MG63 (cell line): ENCODE measurements at regions not wholly inside any gene's neighbourhood (a gene's known extent, or its start where the extent isn't known, plus 50 kb on each side); places are given as distances from the start of the nearest gene placed in this dataset.

Source experiments
- DNase-seq: peaks from one replicate; pipeline ENCODE4 v3.0.0-alpha.2; 2020
- H3K27me3 ChIP-seq: fragments of 250-450 bp; sonication (Bioruptor Pico); 2 replicates; pipeline ENCODE4 v1.5.1; 2020; ENCODE audit warnings: mild to moderate bottlenecking, moderate library complexity
- H3K36me3 ChIP-seq: fragments of 250-450 bp; sonication (Bioruptor Pico); 2 replicates; pipeline ENCODE4 v1.5.1; 2020; ENCODE audit warnings: mild to moderate bottlenecking, moderate library complexity
- H3K4me3 ChIP-seq: fragments of 250-450 bp; sonication (Bioruptor Pico); 2 replicates; pipeline ENCODE4 v1.5.1; 2020; ENCODE audit warnings: mild to moderate bottlenecking, moderate library complexity
- H3K9me3 ChIP-seq: fragments of 250-450 bp; sonication (Bioruptor Pico); 2 replicates; pipeline ENCODE4 v1.5.1; 2020; ENCODE audit warnings: mild to moderate bottlenecking, moderate library complexity

- Histone ChIP-seq H3K36me3 (no peaks in the 10 kb centered on the region), H3K4me3 (no peak overlapping the region), H3K27me3 (no peaks in the 10 kb centered on the region), H3K9me3 (no peaks in the 10 kb centered on the region)
- DNase-seq: no peak
These were observed 88.2 kb upstream of the LCLAT1 start for GRCh38 chr2:30358842-30359241.

GRCh38 chr2:30359644-30360167, 87.3 kb upstream of the LCLAT1 start:
- Histone ChIP-seq H3K36me3 (no peaks in the 10 kb centered on the region), H3K27me3 (no peaks in the 10 kb centered on the region), H3K4me3 (no peak overlapping the region), H3K9me3 (no peaks in the 10 kb centered on the region)
- no peak for DNase-seq

GRCh38 chr2:30361751-30362394, 85.2 kb upstream of the LCLAT1 start:
- no peak overlapping the region for H3K4me3 ChIP-seq
- H3K9me3 ChIP-seq: no peaks in the 10 kb centered on the region
- H3K27me3 ChIP-seq: no peaks in the 10 kb centered on the region
- no peaks in the 10 kb centered on the region for H3K36me3 ChIP-seq
- no peak for DNase-seq

GRCh38 chr2:30362468-30363081, 84.5 kb upstream of the LCLAT1 start:
- H3K9me3 ChIP-seq: no peaks in the 10 kb centered on the region
- H3K36me3 ChIP-seq: no peaks in the 10 kb centered on the region
- DNase-seq: peak; percentile 79
- no peaks in the 10 kb centered on the region for H3K27me3 ChIP-seq
- no peak overlapping the region for H3K4me3 ChIP-seq

GRCh38 chr2:30363406-30363805, 83.6 kb upstream of the LCLAT1 start:
- no peaks in the 10 kb centered on the region for H3K27me3 ChIP-seq
- no peaks in the 10 kb centered on the region for H3K9me3 ChIP-seq
- DNase-seq: peak; percentile 29
- H3K4me3 ChIP-seq: no peak overlapping the region
- no peaks in the 10 kb centered on the region for H3K36me3 ChIP-seq

- Histone ChIP-seq H3K27me3 (no peaks in the 10 kb centered on the region), H3K4me3 (no peak overlapping the region), H3K36me3 (no peaks in the 10 kb centered on the region), H3K9me3 (no peaks in the 10 kb centered on the region)
- no peak for DNase-seq
These were observed 81.8 kb upstream of the LCLAT1 start for GRCh38 chr2:30365201-30365600.

- Histone ChIP-seq H3K36me3 (no peaks in the 10 kb centered on the region), H3K4me3 (no peak overlapping the region), H3K27me3 (no peaks in the 10 kb centered on the region), H3K9me3 (peaks cover under 1% of the 10 kb centered on the region; the same call in 1 of the 2 replicates)
- peak; percentile 55 for DNase-seq
These were observed 80.8 kb upstream of the LCLAT1 start for GRCh38 chr2:30366199-30366691.

- no peaks in the 10 kb centered on the region for H3K27me3 ChIP-seq
- no peak overlapping the region for H3K4me3 ChIP-seq
- peaks cover 2% of the 10 kb centered on the region; the same call in 1 of the 2 replicates for H3K9me3 ChIP-seq
- H3K36me3 ChIP-seq: no peaks in the 10 kb centered on the region
- no peak for DNase-seq
These were observed 79.6 kb upstream of the LCLAT1 start for GRCh38 chr2:30367232-30368070.

GRCh38 chr2:30368258-30368657, 78.8 kb upstream of the LCLAT1 start:
- Histone ChIP-seq H3K27me3 (no peaks in the 10 kb centered on the region), H3K9me3 (peaks cover 2% of the 10 kb centered on the region; the same call in 1 of the 2 replicates), H3K36me3 (no peaks in the 10 kb centered on the region), H3K4me3 (no peak overlapping the region)
- no peak for DNase-seq

GRCh38 chr2:30371028-30371689, 75.9 kb upstream of the LCLAT1 start:
- H3K9me3 ChIP-seq: peaks cover 2% of the 10 kb centered on the region; the same call in 1 of the 2 replicates
- no peak overlapping the region for H3K4me3 ChIP-seq
- DNase-seq: no peak
- no peaks in the 10 kb centered on the region for H3K36me3 ChIP-seq
- H3K27me3 ChIP-seq: no peaks in the 10 kb centered on the region

GRCh38 chr2:30371772-30372373, 75.2 kb upstream of the LCLAT1 start:
- no peak for DNase-seq

GRCh38 chr2:30372826-30373225, 74.2 kb upstream of the LCLAT1 start:
- Histone ChIP-seq H3K9me3 (peaks cover 2% of the 10 kb centered on the region; the same call in 1 of the 2 replicates), H3K36me3 (no peaks in the 10 kb centered on the region), H3K27me3 (no peaks in the 10 kb centered on the region), H3K4me3 (no peak overlapping the region)
- DNase-seq: no peak

More at GRCh38 chr2:30371772-30372373, 75.2 kb upstream of the LCLAT1 start:
- Histone ChIP-seq H3K9me3 (peaks cover 2% of the 10 kb centered on the region; the same call in 1 of the 2 replicates), H3K4me3 (no peak overlapping the region), H3K36me3 (no peaks in the 10 kb centered on the region), H3K27me3 (no peaks in the 10 kb centered on the region)

- peaks cover 2% of the 10 kb centered on the region; the same call in 1 of the 2 replicates for H3K9me3 ChIP-seq
These were observed 73.2 kb upstream of the LCLAT1 start for GRCh38 chr2:30373881-30374302.

GRCh38 chr2:30374380-30374779, 72.7 kb upstream of the LCLAT1 start:
- H3K9me3 ChIP-seq: peaks cover 2% of the 10 kb centered on the region; the same call in 1 of the 2 replicates
- no peaks in the 10 kb centered on the region for H3K36me3 ChIP-seq
- H3K4me3 ChIP-seq: no peak overlapping the region
- no peaks in the 10 kb centered on the region for H3K27me3 ChIP-seq
- DNase-seq: no peak

More at GRCh38 chr2:30373881-30374302, 73.2 kb upstream of the LCLAT1 start:
- Histone ChIP-seq H3K36me3 (no peaks in the 10 kb centered on the region), H3K4me3 (no peak overlapping the region), H3K27me3 (no peaks in the 10 kb centered on the region)
- peak; percentile 37 for DNase-seq

- H3K9me3 ChIP-seq: peaks cover 2% of the 10 kb centered on the region; the same call in 1 of the 2 replicates
- H3K36me3 ChIP-seq: no peaks in the 10 kb centered on the region
- no peaks in the 10 kb centered on the region for H3K27me3 ChIP-seq
- DNase-seq: no peak
- no peak overlapping the region for H3K4me3 ChIP-seq
These were observed 71.1 kb upstream of the LCLAT1 start for GRCh38 chr2:30375915-30376314.

GRCh38 chr2:30379481-30379880, 67.6 kb upstream of the LCLAT1 start:
- Histone ChIP-seq H3K36me3 (no peaks in the 10 kb centered on the region), H3K9me3 (no peaks in the 10 kb centered on the region), H3K4me3 (no peak overlapping the region), H3K27me3 (no peaks in the 10 kb centered on the region)
- DNase-seq: no peak
